Esophagus squamous epithelium (tissue), 5 donors: ENCODE measurements at regions not wholly inside any gene's neighbourhood (a gene's known extent, or its start where the extent isn't known, plus 50 kb on each side); places are given as distances from the start of the nearest gene placed in this dataset.

Source experiments
- DNase-seq: peaks from one replicate; lab custom pipeline; 2025; lab: John Stamatoyannopoulos, UW
- H3K27ac ChIP-seq, 4 donors: fragments of 200-600 bp; sonication (generic); one replicate each; pipeline ENCODE4 v1.5.1; 2016 to 2019; ENCODE audit warnings: mild to moderate bottlenecking in 1 of 4
- H3K27me3 ChIP-seq, 4 donors: fragments of 200-600 bp; sonication (generic); 1 replicate in 3 of 4; 2 replicates in 1 of 4; pipeline versions ENCODE4 v1.5.1 to v1.6.0; 2017 to 2021; ENCODE audit warnings: antibody characterized with exemption in 1 of 4
- H3K36me3 ChIP-seq, 3 donors: fragments of 200-600 bp; sonication (generic); one replicate each; pipeline ENCODE4 v1.5.1; 2016 to 2019
- H3K4me1 ChIP-seq, 3 donors: fragments of 200-600 bp; sonication (generic); one replicate each; pipeline ENCODE4 v1.5.1; 2017 to 2019
- H3K4me3 ChIP-seq, 4 donors: fragments of 200-600 bp; sonication (generic); 1 replicate in 3 of 4; 2 replicates in 1 of 4; pipeline ENCODE4 v1.5.1; 2016 to 2019; ENCODE audit warnings: mild to moderate bottlenecking in 2 of 4, moderate library complexity in 1 of 4
- H3K9me3 ChIP-seq, 3 donors: fragments of 200-600 bp; sonication (generic); one replicate each; pipeline ENCODE4 v1.5.1; 2016 to 2019
- CTCF ChIP-seq, 6 experiments: fragments of 450-650 bp in 4 of 6; fragments of 200-600 bp in 2 of 6; sonication (generic) in 2 of 6; IDR thresholded peaks; one replicate each; pipeline ENCODE4 v1.5.1; 2016 to 2019; ENCODE audit warnings: antibody characterized with exemption in 6 of 6, mild to moderate bottlenecking in 4 of 6, moderate library complexity in 4 of 6
- POLR2A ChIP-seq, 4 donors: fragments of 450-650 bp; IDR thresholded peaks; one replicate each; pipeline ENCODE4 v1.6.1; 2017; ENCODE audit warnings: antibody characterized with exemption in 4 of 4, mild to moderate bottlenecking in 4 of 4, moderate library complexity in 3 of 4
- WGBS, 2 donors: methylation state at CpG; one replicate each; pipeline ENCODE4 v1.1.5; 2018; 5-methylcytosine and 5-hydroxymethylcytosine counted together
- intact Hi-C: fragments of 100-400 bp; cut with DNase I; formaldehyde crosslinking; loops from one replicate; pipeline ENCODE4 v1.15.0; 2022
- donor health status: DM: yes; HTN: yes; CAD: no.

- intact Hi-C loops: no loop called here
- Histone ChIP-seq H3K9me3 (peaks cover 0 to under 1% (median 0%) of the 10 kb centered on the region in 3 donors), H3K27ac (no peak overlapping the region), H3K4me1 (no peaks in the 10 kb centered on the region), H3K36me3 (no peaks in the 10 kb centered on the region), H3K4me3 (no peak overlapping the region), H3K27me3 (no peaks in the 10 kb centered on the region)
- no peak for DNase-seq
- 73 to 89% methylated on average over 1 of the region's 1 CpG for WGBS, 2 donors
- no peak for TF ChIP-seq POLR2A (IDR thresholded peaks at IDR 0.05)
- no peak for TF ChIP-seq CTCF (IDR thresholded peaks at IDR 0.05)
Measured at GRCh38 chr3:190252080-190252479, 70.2 kb downstream of the CLDN1 start.

GRCh38 chr3:190249414-190249813 lies 72.8 kb downstream of the CLDN1 start:
- intact Hi-C loops: no loop called here
- peaks cover 0 to 11% (median 7%) of the 10 kb centered on the region in 3 donors for H3K9me3 ChIP-seq
- H3K36me3 ChIP-seq: no peaks in the 10 kb centered on the region
- TF ChIP-seq CTCF (IDR thresholded peaks at IDR 0.05): no peak
- no peak for TF ChIP-seq POLR2A (IDR thresholded peaks at IDR 0.05)
- H3K4me1 ChIP-seq: no peaks in the 10 kb centered on the region
- no peak overlapping the region for H3K27ac ChIP-seq
- H3K4me3 ChIP-seq: no peak overlapping the region
- DNase-seq: no peak
- whole genome bisulfite sequencing, 2 donors: 94% methylated on average over 2 of the region's 2 CpGs
- H3K27me3 ChIP-seq: no peaks in the 10 kb centered on the region

DNA sequence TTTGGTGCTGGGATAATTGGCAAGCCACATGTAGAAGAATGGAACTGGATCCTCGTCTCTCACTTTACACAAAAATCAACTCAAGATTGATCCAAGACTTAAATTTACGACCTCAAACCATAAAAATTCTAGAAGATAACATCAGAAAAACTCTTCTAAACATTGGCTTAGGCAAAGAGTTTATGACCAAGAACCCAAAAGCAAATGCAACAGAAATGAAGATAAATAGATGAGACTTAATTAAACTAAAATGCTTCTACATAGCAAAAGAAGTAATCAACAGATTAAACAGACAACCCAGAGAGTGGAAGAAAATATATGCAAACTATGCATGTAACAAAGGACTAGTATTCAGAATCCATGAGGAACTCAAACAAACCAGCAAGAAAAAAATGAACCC lies 80.1 kb downstream of the CLDN1 start:
- intact Hi-C loops: no loop called here
- TF ChIP-seq CTCF (IDR thresholded peaks at IDR 0.05) (no peak), POLR2A (IDR thresholded peaks at IDR 0.05) (no peak)

DNA sequence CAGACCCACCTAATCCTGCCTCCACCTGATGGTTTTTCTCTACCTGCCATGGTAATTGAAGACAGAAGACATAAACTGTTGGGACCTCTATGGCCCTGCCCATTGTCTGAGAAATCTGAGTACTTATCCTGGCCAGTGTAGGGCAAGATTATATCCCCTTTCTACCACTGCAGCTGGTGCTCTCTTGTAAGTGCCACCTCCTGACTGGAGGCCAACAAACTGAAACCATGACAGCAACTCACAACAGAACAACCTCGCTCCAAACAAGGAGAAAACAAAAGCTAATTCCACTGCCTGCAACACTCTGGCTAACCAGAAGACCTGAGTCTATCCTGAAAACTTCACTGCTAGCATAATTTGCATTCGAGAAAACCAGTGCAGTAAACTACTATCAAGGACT lies 82.9 kb downstream of the CLDN1 start:
- Histone ChIP-seq H3K4me3 (no peak overlapping the region), H3K4me1 (no peaks in the 10 kb centered on the region), H3K27ac (no peak overlapping the region), H3K36me3 (no peaks in the 10 kb centered on the region), H3K27me3 (no peaks in the 10 kb centered on the region), H3K9me3 (peaks cover 0 to 8% (median 4%) of the 10 kb centered on the region in 3 donors)
- intact Hi-C loops: no loop called here
- no peak for DNase-seq
- 33% methylated on average over 2 of the region's 2 CpGs; no CpG with 5 or more reads in 1 of the 2 donors for WGBS, 2 donors
- TF ChIP-seq POLR2A (IDR thresholded peaks at IDR 0.05) (no peak), CTCF (IDR thresholded peaks at IDR 0.05) (no peak)

More for the DNA sequence above, 80.1 kb downstream of the CLDN1 start:
- H3K4me3 ChIP-seq: no peak overlapping the region
- H3K27me3 ChIP-seq: no peaks in the 10 kb centered on the region
- WGBS, 2 donors: 52 to 70% methylated on average over 2 of the region's 2 CpGs
- peaks cover 0 to 20% (median 11%) of the 10 kb centered on the region in 3 donors for H3K9me3 ChIP-seq
- H3K36me3 ChIP-seq: no peaks in the 10 kb centered on the region
- H3K27ac ChIP-seq: no peak overlapping the region
- H3K4me1 ChIP-seq: no peaks in the 10 kb centered on the region
- DNase-seq: no peak

- Histone ChIP-seq H3K9me3 (peaks cover 0 to 8% (median 4%) of the 10 kb centered on the region in 3 donors), H3K27me3 (no peaks in the 10 kb centered on the region), H3K27ac (no peak overlapping the region), H3K4me1 (no peaks in the 10 kb centered on the region), H3K36me3 (no peaks in the 10 kb centered on the region), H3K4me3 (no peak overlapping the region)
- intact Hi-C loops: no loop called here
- DNase-seq: no peak
- TF ChIP-seq CTCF (IDR thresholded peaks at IDR 0.05) (no peak), POLR2A (IDR thresholded peaks at IDR 0.05) (no peak)
- 75 to 86% methylated on average over 5 of the region's 5 CpGs for WGBS, 2 donors
Measured at GRCh38 chr3:190238871-190239270, 83.4 kb downstream of the CLDN1 start.
